PC-3 (cell line): ENCODE measurements at regions not wholly inside any gene's neighbourhood (a gene's known extent, or its start where the extent isn't known, plus 50 kb on each side); places are given as distances from the start of the nearest gene placed in this dataset.
"Not testable (repeated sequence)": the region's sequence is repeated elsewhere in the genome, so short reads cannot be mapped to it uniquely, and the experiment has no call there.

ENCODE experiments used
- ATAC-seq: fragments of 200-7000 bp; cut with Tn5 transposase; 2 replicates; pipeline ENCODE4 v1.9.1; 2020; ENCODE audit warnings: mild to moderate bottlenecking, moderate library complexity
- BruUV-seq: library from RNA; stranded (reverse); fragments of 400-500 nt; replicated peaks from 2 replicates; lab custom pipeline; 2021; lab: Mats Ljungman, UMichigan
- CTCF ChIA-PET: fragments of 300-600 bp; sonication (Branson Sonifier 250); formaldehyde crosslinking; loops from one replicate; lab custom pipeline; 2022; ENCODE audit warnings: antibody characterized with exemption; lab: Charles Lee
- POLR2A ChIA-PET: fragments of 300-600 bp; sonication (Branson Sonifier 250); formaldehyde crosslinking; loops from one replicate; lab custom pipeline; 2022; ENCODE audit warnings: antibody characterized with exemption; ENCODE audit not compliant: unreplicated experiment; lab: Charles Lee
- DNase-seq: peaks from one replicate; pipeline ENCODE4 v3.0.0-alpha.2; 2015
- H2AFZ ChIP-seq: fragments of 300-600 bp; sonication (generic); 2 replicates; pipeline ENCODE4 v1.6.0; 2016; ENCODE audit warnings: antibody characterized with exemption, low read length
- H3F3A ChIP-seq: fragments of 300-600 bp; sonication (generic); one replicate; pipeline ENCODE4 v1.6.0; 2017; ENCODE audit warnings: antibody characterized with exemption, low read length, control low read depth, mild to moderate bottlenecking; ENCODE audit not compliant: unreplicated experiment
- H3K27ac ChIP-seq: fragments of 300-600 bp; sonication (generic); 2 replicates; pipeline ENCODE4 v1.5.1; 2016; ENCODE audit warnings: mild to moderate bottlenecking, low read length
- H3K27me3 ChIP-seq: fragments of 300-600 bp; sonication (generic); 2 replicates; pipeline ENCODE4 v1.6.1; 2016; ENCODE audit warnings: low read length, mixed read lengths
- H3K36me3 ChIP-seq: fragments of 300-600 bp; sonication (generic); 2 replicates; pipeline ENCODE4 v1.6.1; 2016; ENCODE audit warnings: low read depth, mixed run types, low read length, mixed read lengths
- H3K4me1 ChIP-seq: fragments of 300-600 bp; sonication (generic); 2 replicates; pipeline ENCODE4 v1.5.1; 2016; ENCODE audit warnings: low read length; ENCODE audit not compliant: insufficient read depth
- H3K4me2 ChIP-seq: fragments of 300-600 bp; sonication (generic); 2 replicates; pipeline ENCODE4 v1.6.0; 2016; ENCODE audit warnings: low read length
- H3K4me3 ChIP-seq: fragments of 300-600 bp; sonication (generic); 2 replicates; pipeline ENCODE4 v1.5.1; 2016; ENCODE audit warnings: mild to moderate bottlenecking, low read length, mixed read lengths
- H3K79me2 ChIP-seq: fragments of 300-600 bp; sonication (generic); 2 replicates; pipeline ENCODE4 v1.6.1; 2017; ENCODE audit warnings: low read length, mixed read lengths
- H3K9ac ChIP-seq: fragments of 300-600 bp; sonication (generic); 2 replicates; pipeline ENCODE4 v1.6.0; 2016; ENCODE audit warnings: mild to moderate bottlenecking, low read length
- H3K9me2 ChIP-seq: fragments of 300-600 bp; sonication (generic); replicated peaks from 2 replicates; pipeline ENCODE4 v1.6.1; 2016; ENCODE audit warnings: mixed run types, low read length, mixed read lengths
- H3K9me3 ChIP-seq: fragments of 300-600 bp; sonication (generic); 2 replicates; pipeline ENCODE4 v1.6.1; 2016; ENCODE audit warnings: low read length, mixed read lengths
- H4K20me1 ChIP-seq: fragments of 300-600 bp; sonication (generic); 2 replicates; pipeline ENCODE4 v1.6.1; 2016; ENCODE audit warnings: low read length, mixed read lengths
- CTCF ChIP-seq: fragments of 300-600 bp; sonication (generic); conservative IDR thresholded peaks from 2 replicates; pipeline ENCODE4 v1.5.1; 2017; ENCODE audit warnings: antibody characterized with exemption, low read depth, mild to moderate bottlenecking, low read length
- EZH2 ChIP-seq: fragments of 300-600 bp; sonication (generic); IDR thresholded peaks from one replicate; pipeline ENCODE4 v1.6.1; 2017; ENCODE audit warnings: antibody characterized with exemption, mild to moderate bottlenecking, low read length; ENCODE audit not compliant: unreplicated experiment
- EZH2phosphoT487 ChIP-seq: fragments of 300-600 bp; sonication (generic); IDR thresholded peaks from 2 replicates; pipeline ENCODE4 v1.6.1; 2018; ENCODE audit warnings: mild to moderate bottlenecking, antibody characterized with exemption, low read length, borderline replicate concordance
- intact Hi-C: fragments of 100-400 bp; cut with micrococcal nuclease; formaldehyde crosslinking; loops from 2 replicates; pipeline ENCODE4 v1.9.0; 2023

DNA sequence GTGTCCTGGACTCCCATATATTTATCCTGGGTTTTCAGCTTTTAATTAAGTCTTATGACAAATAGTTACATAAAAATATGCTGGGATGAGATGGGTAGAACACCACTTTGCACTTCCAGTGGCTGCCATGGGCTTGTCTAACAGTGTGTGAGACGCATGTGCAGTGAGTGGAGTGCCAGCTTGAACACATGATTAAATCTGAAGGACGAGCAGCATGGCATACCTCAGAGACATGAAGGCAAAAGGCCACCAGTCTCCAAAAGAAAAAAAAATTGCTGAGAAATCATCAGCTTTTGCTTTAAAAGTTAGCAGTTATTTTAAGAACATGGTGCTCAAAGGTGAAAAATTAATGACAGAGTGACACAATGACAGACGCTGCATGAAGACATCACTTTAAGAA lies 139.0 kb upstream of the ADCY1 start:
- Histone ChIP-seq H2AFZ (no peak overlapping the region), H3K9me3 (peaks cover 12% of the 10 kb centered on the region; the same call in 1 of the 2 replicates), H3K36me3 (peaks cover 5% of the 10 kb centered on the region; the same call in 1 of the 2 replicates), H3K9me2 (no peaks in the 10 kb centered on the region), H4K20me1 (no peaks in the 10 kb centered on the region), H3K4me3 (no peak overlapping the region), H3K9ac (0 out of 2 replicates have a peak overlapping the region, but pooled peaks have one; percentile 12), H3K4me1 (peaks cover 26% of the 10 kb centered on the region), H3K27me3 (no peaks in the 10 kb centered on the region), H3K79me2 (no peaks in the 10 kb centered on the region), H3K4me2 (peak overlapping the region; percentile 50), H3F3A (peaks cover 7% of the 10 kb centered on the region), H3K27ac (peak overlapping the region; percentile 85)
- DNase-seq (no peak), ATAC-seq (no peak)
- no TSS peak for BruUV-seq
- intact Hi-C loops: no loop called here
- TF ChIP-seq EZH2phosphoT487 (no peak), EZH2 (no peak), CTCF (no peak)
- ChIA-PET CTCF (no interaction called here), POLR2A (no interaction called here)

DNA sequence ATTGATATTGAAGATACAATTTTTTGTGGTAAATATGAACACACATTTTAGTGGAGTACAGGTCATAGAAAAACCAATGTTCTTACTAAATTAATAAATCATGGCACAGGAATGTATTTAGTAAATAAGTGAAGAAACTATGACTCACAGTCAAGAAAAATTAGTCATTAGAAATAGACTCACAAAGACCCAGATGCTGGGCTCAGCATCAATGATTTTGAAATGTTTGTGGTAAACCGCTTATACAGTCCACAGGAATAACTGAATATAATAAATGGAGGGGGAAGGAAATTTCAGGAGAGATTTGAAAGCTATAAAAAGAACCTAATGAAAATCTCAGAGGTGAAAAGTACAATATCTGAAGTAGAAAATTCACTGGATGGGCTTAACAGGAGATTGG lies 138.3 kb upstream of the ADCY1 start:
- H2AFZ ChIP-seq: no peak overlapping the region
- H3F3A ChIP-seq: peaks cover 7% of the 10 kb centered on the region
- no peaks in the 10 kb centered on the region for H4K20me1 ChIP-seq
- no TSS peak for BruUV-seq
- peak overlapping the region; percentile 50 for H3K4me2 ChIP-seq
- CTCF ChIA-PET: no interaction called here
- peak overlapping the region; percentile 85 for H3K27ac ChIP-seq
- intact Hi-C loops: no loop called here
- no peaks in the 10 kb centered on the region for H3K79me2 ChIP-seq
- H3K4me3 ChIP-seq: peak overlapping the region; percentile 10
- H3K27me3 ChIP-seq: no peaks in the 10 kb centered on the region
- H3K36me3 ChIP-seq: peaks cover 5% of the 10 kb centered on the region; the same call in 1 of the 2 replicates
- ATAC-seq: peak; percentile 97
- H3K9ac ChIP-seq: no peak overlapping the region
- DNase-seq: peak; percentile 95
- H3K9me2 ChIP-seq: no peaks in the 10 kb centered on the region
- TF ChIP-seq EZH2 (no peak), CTCF (no peak), EZH2phosphoT487 (no peak)
- peaks cover 12% of the 10 kb centered on the region; the same call in 1 of the 2 replicates for H3K9me3 ChIP-seq
- POLR2A ChIA-PET: interaction anchor here (0.6 kb wide), 1 partner anchor 324 kb away, joined by 3 read pairs; the partner anchor contains the start of gene TBRG4
- peaks cover 26% of the 10 kb centered on the region for H3K4me1 ChIP-seq

DNA sequence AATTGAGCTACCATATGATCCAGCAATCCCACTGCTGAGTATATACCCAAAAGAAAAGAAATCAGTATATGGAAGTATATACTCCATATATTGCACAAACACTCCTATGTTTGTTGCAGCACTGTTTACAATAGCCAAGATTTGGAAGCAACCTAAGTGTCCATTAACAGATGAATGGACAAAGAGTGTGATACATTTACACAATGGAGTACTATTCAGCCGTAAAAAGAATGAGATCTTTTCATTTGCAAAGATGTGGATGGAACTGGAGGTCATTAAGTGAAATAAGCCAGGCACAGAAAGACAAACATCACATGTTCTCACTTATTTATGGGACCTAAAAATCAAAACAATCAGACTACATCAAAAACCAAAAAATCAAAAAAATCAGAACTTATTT lies 133.4 kb upstream of the ADCY1 start:
- H3F3A ChIP-seq, POLR2A ChIA-PET, H3K9ac ChIP-seq, intact Hi-C loops, BruUV-seq, H3K79me2 ChIP-seq, H2AFZ ChIP-seq, H3K27me3 ChIP-seq, DNase-seq, H3K27ac ChIP-seq, H3K36me3 ChIP-seq, H3K9me2 ChIP-seq, H3K4me2 ChIP-seq, CTCF ChIA-PET, H3K4me3 ChIP-seq, H4K20me1 ChIP-seq, ATAC-seq: not testable (repeated sequence)
- H3K4me1 ChIP-seq: peaks cover 11% of the 10 kb centered on the region
- peaks cover 12% of the 10 kb centered on the region; the same call in 1 of the 2 replicates for H3K9me3 ChIP-seq
